G401.6 (cell line): ENCODE measurements at regions not wholly inside any gene's neighbourhood (a gene's known extent, or its start where the extent isn't known, plus 50 kb on each side); places are given as distances from the start of the nearest gene placed in this dataset.
"Not testable (repeated sequence)": the region's sequence is repeated elsewhere in the genome, so short reads cannot be mapped to it uniquely, and the experiment has no call there.

ENCODE experiments used
- FAIRE-seq: peaks from 2 replicates; lab custom pipeline; 2012; peaks lifted over from hg19 to GRCh38; lab: Jason Lieb, UNC

DNA sequence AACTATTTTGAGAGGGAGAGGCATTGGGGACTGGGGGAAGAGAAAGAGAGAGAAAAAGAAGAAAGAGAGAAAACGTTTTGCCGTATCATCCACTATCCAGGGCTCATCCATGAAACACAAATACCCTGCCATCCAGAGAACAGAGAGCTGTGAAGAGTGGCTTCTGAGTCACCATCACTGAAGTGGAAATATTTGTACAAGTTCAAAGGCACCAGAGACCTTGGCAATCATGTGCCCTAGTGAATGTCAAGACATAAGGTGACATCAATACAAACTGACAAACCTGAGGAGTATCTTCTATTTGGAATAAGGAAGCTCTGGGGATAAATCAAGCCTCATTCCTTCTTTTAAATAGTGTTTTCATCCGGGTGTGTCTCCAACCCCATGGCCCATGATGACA is 197.2 kb upstream of the PROX1 start:
- FAIRE-seq = no peak

DNA sequence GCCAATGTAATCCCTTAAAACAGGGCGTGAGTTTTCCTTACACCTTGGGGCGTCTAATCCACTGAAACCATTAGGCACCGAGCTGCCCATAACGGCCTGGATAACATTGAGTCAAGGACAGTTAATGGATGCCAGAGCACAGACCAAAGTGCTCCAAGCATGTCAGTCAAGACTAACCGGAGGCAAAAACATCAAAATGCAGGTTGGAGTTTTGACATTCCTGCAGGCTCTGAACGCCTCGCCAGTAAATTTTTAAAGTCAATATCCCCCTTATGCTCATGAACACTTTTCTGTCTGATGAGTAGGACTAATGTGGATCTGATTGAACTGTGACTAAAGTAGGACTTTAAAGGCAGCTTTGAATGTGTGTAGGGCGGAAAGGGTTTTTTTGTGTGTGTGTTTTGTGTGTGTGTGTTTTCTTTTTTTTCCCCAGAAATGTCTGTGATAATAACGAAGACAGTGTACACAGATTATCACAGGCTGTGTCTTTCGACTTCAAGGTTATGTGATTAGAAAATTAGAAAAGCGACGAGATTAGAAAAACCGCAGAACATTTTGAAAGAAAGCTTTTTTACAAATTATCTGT is 194.2 kb upstream of the PROX1 start:
- no peak for FAIRE-seq

DNA sequence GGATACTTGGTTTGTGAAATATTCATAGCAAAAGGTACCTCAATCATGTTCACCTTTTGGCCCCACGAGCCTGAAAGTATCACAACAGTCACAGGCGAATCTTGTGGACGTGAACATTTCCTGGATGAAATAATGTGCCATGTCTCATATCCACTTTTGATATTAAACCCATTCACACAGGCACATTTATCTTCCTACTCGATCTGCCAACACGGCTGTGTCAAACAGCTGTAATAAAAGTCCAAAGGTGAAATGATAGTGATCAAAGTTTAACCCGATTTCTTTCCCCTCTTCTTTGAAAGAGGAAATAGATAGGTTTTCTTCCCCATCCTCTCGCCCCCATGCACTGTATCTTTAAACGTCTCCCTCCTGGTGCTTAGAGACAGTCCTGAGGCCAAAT is 191.2 kb upstream of the PROX1 start:
- FAIRE-seq = no peak

DNA sequence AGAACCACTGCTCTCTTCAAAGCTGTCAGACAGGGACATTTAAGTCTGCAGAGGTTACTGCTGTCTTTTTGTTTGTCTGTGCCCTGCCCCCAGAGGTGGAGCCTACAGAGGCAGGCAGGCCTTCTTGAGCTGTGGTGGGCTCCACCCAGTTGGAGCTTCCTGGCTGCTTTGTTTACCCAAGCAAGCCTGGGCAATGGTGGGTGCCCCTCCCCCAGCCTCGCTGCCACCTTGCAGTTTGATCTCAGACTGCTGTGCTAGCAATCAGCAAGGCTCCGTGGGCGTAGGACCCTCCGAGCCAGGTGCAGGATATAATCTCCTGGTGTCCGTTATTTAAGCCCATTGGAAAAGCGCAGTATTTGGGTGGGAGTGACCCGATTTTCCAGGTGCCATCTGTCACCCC is 179.5 kb upstream of the PROX1 start:
- not testable (repeated sequence) for FAIRE-seq

DNA sequence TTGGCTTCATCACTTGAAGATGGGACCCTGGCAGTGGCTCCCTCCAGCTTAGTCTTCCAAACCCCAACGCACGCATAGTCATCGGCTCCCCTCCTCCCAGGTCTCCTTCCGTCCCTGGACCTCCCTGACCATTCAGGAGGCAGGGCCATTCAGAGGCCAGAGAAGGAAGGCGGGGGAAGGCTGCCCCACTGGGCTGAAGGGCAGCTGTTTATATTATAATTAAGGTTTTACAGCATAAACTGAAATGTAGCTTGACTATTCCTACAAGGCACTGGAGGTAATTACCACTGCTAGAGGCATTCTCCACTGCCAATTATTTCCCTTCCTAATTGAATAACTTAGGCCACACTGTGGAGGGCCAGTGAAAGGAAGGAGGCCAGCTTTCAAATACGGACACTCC is 170.6 kb upstream of the PROX1 start:
- FAIRE-seq = no peak

DNA sequence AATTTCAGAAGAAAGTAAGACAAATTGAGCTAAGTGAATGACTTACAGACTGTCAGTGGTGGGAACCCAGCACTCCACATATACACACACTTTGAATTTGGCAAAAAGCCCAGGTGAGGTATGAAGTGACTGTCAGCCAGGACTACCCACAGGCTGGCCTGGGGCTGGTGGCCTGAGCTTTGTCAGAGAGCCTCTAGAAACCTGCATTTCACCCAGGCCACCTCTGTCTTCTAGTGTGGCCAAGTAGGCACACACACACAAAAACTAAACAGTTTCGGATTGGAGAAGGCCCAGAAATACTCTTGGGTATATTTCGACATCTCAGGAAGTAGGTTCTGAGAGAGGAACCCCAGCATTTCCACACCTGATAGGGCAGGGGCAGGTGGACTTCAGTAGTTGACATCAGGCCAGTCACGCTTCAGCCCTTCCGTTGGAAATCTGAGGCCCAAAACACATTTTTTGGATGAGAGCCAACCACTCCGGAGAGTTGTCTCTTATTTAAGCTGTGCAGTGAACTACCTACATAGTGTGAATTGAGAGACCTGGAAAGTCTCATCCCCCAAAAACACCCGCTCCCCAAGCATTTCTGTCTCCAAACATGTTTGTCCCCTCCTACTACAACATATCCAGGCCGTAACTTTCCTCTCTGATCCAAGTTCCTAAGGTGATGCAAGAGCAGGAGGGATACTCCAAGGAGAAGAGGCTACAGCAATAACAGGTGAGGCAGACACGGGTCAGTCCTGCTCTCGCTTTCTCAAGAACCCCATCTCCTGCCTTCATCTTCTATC is 167.2 kb upstream of the PROX1 start:
- FAIRE-seq = no peak

DNA sequence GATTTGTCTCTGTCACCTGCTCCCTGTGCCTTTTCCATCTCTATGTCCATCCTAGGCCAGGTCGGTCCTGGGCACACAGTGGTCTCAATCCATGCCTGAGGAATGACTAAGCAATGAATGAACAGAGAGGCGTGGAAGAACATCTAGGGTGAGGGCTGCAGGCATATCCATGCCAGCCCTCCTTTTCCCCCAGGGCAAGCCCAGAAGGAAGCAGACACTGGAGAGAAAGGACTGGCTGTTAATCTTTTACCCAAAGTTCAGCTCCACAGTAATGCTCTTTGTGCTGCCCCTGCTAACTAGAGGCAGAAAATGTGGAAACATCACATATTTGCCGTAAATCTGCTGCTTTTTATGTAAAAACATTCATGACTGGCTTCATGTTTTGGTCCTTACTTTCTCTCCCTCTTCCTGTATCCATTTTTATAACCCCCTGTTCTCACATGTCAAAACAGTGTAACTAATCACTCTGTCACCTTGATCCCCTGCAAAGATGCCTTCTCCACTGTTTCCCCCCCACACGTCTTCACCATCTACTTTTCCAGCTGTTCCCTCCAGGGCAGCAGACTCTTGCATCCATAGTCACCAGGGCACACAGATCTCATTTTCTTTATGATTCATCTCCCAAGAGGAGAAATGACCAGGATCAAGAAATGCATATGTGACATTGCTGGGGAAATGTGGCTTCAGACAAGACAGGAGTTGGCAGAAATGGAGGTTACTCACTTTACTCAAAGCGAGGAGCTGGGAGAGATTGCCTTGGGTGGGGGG is 166.4 kb upstream of the PROX1 start:
- FAIRE-seq = no peak

DNA sequence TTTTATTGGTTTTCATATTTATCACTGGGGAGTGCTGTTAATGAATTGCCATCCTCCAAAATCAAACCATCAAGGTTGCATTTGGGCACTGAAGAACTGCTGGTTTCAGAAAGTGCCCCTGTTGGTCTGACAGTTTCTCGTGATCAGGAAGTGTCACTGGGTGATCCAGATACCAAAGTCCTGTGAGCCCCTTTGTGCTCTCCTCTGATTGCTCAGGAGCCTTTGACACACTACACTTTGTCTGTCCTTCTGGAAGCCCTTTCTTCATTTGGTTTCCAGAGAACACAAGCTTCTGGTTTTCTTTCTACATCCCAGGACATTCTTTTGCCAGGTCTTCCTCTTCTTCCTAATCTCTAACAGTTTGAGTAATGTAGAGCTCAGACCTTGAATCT is 165.8 kb upstream of the PROX1 start:
- FAIRE-seq = no peak

DNA sequence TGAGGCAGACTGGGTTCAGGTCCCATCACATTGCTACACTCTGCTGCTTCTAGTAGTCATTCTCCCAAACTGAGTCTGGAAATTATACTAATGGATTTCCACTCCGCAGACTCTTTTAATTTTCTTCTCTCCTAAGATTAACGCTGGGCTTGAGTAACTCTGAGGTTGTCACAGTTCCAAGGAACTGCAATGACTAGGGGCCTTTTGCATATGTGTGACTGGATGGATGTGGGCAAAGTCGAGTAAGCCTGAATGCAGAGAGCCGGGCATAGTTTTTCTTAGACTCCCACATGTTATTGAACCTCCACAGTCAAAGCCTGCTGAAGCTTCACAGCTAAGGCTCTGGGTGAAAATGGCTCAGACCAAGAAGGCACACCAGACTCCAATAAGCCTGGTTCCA is 160.9 kb upstream of the PROX1 start:
- no peak for FAIRE-seq

DNA sequence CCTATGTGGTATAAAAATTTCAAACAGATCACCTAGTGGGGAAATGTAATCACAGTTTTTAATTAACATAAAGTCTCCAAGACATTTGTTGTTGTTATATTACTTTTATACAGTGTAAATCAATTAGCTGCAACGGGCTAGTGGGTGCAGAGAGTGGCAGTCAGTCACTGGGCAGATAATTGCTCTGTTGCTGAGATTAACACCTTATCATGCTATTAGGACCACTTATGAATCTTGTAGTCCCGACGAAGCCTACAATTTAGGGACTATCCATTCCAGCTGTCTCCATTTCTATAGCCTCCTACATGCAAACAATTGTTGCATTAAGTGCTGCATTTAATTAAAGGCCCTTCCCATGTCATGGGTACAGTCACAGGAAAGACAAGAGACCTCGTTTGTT is 158.9 kb upstream of the PROX1 start:
- no peak for FAIRE-seq

DNA sequence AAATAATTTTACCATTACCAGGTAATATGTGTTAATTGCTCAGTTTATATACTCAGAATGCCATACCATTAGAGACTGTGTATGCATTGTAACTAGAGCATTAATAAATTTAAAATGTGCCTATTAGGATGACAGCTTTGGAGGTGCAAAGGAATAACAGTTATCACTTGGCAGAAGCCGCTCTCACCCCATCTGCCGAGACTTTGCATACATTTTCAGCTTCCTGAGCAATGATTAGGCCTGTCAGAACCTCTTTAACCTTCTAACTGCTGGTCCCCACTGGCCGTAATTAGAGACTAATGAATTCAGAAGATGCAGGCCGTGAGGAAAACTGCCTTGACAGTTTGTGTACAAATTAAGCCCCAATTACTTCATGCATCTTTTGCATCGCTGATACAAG is 158.0 kb upstream of the PROX1 start:
- FAIRE-seq = no peak

DNA sequence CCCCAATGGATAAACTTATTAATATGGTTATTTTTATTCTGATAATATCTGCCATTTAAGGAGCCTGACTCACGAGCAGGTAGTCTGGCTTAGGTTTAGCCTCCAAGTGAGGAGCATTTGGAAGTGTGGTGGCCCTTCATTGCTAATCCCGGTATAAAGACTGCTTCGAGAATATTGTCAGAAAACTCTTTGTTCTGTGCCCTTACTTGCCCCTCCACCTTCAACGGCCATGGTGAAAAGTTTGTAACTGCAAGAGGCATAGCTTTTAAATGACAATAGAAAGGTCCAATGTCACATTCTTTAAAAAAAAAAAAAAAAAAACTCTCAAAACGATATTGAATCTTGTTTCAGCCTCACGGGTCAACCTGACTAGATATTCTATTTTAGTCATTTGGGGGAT is 157.4 kb upstream of the PROX1 start:
- FAIRE-seq = no peak

DNA sequence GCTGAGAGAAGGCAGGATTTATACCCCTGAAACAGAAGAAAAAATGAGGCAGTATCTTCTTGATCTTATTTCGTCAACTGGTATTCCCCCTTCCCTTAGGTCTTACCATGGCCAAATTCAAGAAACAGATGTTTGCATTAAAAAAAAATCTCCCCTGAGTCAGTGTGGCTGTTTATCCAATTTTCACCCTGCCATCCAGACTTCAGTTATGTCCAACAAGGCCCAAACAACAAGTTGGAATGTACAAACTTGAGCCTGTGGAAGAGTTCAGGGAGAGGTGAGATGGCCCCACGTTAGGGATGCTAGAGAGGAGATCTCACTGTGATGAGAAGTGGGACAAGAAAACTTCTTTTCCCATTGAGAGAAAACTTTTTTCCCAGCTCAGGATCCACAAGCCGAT is 147.2 kb upstream of the PROX1 start:
- no peak for FAIRE-seq

DNA sequence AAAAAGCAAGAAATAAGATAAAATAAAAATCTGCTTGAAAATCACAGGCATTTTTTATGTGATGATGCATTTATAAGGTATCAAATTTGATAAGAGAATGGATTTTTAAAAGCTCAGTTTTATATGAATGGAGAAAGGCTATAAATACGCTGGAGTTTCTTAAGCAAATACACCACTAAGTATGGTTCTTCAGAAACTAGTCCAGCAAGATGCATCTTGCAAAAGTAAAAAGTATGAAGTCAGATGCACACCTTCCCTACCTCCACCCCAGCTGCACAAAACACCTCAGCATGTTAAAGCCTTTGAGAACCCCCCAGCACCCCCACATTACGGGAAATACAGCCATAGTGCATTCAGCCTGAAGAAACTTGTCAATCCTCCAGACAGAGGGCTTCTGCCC is 143.1 kb upstream of the PROX1 start:
- no peak for FAIRE-seq

DNA sequence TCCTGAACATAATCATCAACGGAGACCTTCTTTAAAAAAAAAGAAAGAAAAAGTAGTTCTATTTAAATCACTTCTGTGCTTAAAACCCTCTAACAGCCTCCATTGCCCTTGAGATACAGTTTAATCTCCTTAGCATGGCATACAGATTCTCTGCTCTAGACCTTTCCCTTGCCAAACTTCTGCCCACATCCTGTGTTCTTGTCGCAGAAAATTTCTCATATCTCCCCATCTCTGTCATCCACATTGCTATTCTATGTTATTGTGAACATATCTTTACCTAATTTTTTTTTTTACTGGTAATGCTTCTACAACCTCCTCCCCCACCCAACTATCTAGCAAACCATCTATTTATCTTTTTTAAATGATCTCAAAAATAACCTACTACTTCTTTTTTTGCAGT is 135.7 kb upstream of the PROX1 start:
- FAIRE-seq = no peak

DNA sequence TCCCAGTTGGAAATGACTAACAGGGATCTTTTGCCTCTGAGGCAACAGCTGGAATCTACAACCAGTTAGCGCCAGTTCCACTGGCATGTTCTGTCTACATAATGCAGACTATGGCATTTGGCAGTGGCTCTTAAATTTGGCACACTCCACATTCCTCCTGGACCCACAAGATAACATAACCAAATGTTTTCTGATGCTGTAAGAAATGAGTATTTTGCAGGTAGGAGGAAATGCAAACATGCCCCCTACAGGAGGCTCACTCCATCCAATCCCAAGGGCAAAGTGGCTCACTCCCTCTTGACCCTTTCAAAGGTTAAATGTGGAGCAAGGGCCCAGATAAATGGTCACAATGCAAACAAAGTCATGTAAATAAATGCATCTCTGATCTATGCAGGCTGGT is 129.2 kb upstream of the PROX1 start:
- FAIRE-seq = no peak

DNA sequence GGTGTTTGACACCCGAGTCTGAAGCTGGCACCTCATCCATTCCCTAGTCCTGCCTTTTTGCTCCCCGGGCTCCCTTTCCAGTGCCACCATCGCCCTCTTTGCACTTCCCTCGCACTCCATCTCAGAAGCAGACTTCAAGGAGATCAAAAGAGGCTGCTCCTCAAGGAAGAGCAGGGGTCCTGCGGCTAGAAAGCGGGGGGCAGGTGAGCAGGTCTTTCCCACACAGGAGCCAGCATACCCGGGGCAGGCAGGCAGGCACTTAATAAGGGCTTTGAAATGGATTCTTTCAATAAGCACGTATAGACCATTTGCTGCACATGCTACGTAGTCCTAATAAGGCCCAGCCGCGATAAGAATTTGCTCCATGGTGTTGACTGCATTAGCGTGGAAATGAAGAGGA is 125.9 kb upstream of the PROX1 start:
- no peak for FAIRE-seq

DNA sequence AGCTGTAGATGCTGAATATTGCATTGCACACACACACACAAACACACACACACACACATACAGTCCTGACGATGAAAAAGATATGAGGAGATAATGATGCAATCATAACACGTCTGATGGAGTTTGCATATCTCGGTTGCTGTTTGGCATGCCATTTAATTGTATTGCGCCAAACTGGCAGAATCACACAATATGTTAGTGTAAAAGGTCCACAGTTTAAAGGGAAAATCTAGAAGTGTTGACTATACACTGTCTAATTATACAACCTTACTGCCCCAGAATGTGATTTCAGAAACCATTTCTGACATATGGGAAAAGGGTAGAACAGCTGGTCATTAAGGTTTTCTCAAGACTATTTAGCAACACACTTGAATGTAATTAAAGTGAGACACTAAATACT is 123.7 kb upstream of the PROX1 start:
- no peak for FAIRE-seq

DNA sequence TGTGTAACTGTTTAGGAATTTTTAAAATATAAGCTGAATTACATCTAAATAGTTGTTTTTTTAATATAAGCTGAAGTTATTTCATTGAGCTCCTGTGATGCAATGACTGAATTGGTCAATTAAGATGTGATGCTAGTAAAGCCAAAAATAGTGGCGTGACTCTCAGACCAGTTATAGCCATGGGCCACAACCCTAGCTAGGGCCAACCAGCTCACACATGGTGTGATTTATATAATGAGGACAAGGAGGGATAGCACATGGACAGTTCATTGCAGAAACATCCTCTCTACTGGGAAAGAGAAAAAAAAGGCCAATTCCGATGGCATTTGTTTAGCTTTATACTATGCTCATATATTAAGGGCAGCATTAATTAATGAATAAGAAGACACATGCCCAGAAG is 119.3 kb upstream of the PROX1 start:
- FAIRE-seq = no peak

DNA sequence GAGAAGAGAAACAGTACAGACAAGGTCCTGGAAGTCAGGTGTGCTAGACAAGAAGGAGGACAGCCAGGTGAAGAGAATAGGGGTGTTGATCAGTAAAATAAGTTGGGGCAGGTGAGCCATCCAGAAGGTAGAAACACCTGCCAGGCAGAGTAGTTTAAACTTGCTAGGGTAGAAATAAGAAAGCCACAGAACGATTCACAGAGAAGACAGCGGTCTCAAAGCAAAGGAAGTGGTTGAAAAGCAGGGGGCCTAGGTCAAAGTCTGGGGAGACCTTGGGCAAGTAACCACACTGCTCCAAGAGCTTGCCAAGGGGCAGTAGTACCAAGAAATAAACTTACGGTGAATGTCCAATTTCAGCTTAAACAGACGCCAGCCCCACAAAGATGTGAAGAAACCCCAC is 116.6 kb upstream of the PROX1 start:
- no peak for FAIRE-seq

DNA sequence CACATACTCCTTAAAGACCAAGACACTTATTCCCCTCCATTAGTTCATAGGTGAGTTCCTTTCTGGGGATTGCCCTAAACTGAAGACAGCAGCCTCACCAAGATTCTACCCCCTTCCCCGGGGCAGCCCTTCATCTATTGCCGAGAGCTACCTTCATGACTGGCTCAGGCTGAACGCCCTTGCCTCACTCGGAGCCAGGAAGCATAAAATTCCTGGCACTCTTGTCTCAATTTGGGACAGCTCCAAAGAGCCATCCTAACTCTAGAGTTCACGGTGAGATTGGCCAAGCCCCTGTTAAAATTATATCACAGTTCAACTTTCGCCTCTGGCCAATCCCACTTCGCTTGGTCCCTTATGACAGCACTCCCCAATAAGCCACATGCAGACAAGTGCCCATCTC is 113.0 kb upstream of the PROX1 start:
- FAIRE-seq = no peak

DNA sequence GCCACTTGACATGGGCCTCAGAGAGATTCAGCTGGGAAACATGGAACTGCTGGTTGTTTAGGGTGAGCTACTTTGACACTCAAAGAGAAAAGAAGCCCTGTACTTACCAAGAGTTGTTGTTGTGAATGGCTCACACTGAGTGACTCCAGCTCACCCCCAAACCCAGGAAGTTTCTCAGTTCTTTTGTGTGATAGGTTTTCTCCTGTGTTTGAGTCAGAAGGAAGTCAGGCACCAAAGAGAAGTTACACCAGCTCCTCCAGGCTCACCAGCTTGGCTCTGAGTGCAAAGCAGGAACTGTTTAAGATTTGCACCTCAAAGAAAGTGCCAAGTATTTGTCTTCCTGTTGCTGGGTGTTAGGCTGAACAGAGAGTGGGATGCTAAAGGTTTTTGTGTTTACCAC is 111.2 kb upstream of the PROX1 start:
- no peak for FAIRE-seq

DNA sequence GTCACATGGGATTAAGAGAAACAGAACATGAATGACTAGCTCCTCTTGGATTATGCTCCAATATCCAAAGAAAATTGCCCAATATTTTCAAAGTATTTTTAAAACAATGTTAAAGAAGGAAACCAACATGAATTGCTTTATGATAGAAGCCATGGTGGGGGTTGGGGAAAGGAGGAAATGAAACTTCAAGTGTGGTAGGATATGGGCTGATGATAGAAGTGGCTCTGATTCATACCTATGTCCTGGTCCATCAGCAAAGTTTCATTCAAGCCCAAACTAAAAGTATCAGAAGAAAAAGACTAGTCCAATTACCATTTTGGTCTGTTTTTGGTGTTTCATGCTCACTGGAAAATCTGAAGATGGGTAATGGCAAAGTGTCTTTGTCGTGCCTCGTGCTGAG is 104.2 kb upstream of the PROX1 start:
- no peak for FAIRE-seq

DNA sequence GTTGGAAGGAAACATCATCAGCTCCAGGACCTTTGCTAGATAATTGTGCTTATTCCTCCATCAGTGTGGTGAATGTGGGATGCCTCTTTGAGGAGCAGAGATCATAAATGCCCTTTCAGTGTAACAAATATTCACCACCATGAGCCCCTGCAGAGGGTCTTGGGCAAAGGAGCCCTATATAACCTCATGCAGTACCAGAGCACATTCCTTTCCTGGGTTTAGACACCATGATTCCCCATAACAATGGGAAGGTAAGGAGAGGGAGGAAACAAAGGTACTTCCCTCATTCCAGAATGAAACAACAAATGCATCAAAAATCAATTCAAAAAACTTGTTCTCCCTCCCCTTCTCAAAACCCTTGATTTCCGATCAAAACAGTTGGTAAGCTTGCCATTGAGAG is 103.4 kb upstream of the PROX1 start:
- FAIRE-seq = no peak
